CD14-positive monocyte (primary cell): ENCODE measurements at regions not wholly inside any gene's neighbourhood (a gene's known extent, or its start where the extent isn't known, plus 50 kb on each side); places are given as distances from the start of the nearest gene placed in this dataset.

ENCODE experiments used
- DNase-seq, 3 donors: peaks; one replicate each; pipeline ENCODE4 v3.0.0-alpha.2; 2011 to 2022
- H2AFZ ChIP-seq: 2 replicates; pipeline ENCODE4 v1.6.0; 2012; ENCODE audit warnings: mild to moderate bottlenecking, low read depth, low read length, inconsistent platforms; ENCODE audit not compliant: insufficient read depth, poor library complexity, severe bottlenecking
- H3K27ac ChIP-seq, 2 donors: 1 replicate in 1 of 2; 2 replicates in 1 of 2; pipeline ENCODE4 v1.5.1; 2012 to 2013; ENCODE audit warnings: low read length in 2 of 2, control low read depth in 1 of 2, inconsistent platforms in 1 of 2, low read depth in 1 of 2, mild to moderate bottlenecking in 1 of 2
- H3K27me3 ChIP-seq, 2 donors: one replicate each; pipeline versions ENCODE4 v1.6.0 to v1.6.1; 2011 to 2013; ENCODE audit warnings: low read length in 2 of 2; ENCODE audit not compliant: control insufficient read depth in 2 of 2, insufficient read depth in 2 of 2
- H3K36me3 ChIP-seq, 2 donors: replicated peaks in 1 of 2; 1 replicate in 1 of 2; 2 replicates in 1 of 2; pipeline versions ENCODE4 v1.5.1 to v1.6.1; 2012 to 2013; ENCODE audit warnings: low read length in 2 of 2, control low read depth in 1 of 2, inconsistent platforms in 1 of 2, mild to moderate bottlenecking in 1 of 2; ENCODE audit not compliant: insufficient read depth in 2 of 2, control insufficient read depth in 1 of 2
- H3K4me1 ChIP-seq, 2 donors: 1 replicate in 1 of 2; 2 replicates in 1 of 2; pipeline versions ENCODE4 v1.5.1 to v1.6.1; 2012 to 2013; ENCODE audit warnings: low read length in 2 of 2, control low read depth in 1 of 2, inconsistent platforms in 1 of 2, mild to moderate bottlenecking in 1 of 2, moderate library complexity in 1 of 2; ENCODE audit not compliant: insufficient read depth in 2 of 2, control insufficient read depth in 1 of 2
- H3K4me2 ChIP-seq: replicated peaks from 2 replicates; pipeline ENCODE3; 2012; ENCODE audit warnings: low read length, moderate library complexity, mild to moderate bottlenecking; ENCODE audit not compliant: poor library complexity, severe bottlenecking; ENCODE audit errors: extremely low read depth
- H3K4me3 ChIP-seq, 3 experiments: fragments of 200-600 bp in 1 of 3; sonication (generic) in 1 of 3; replicated peaks in 1 of 3; 1 replicate in 2 of 3; 2 replicates in 1 of 3; pipeline ENCODE4 v1.5.1; 2011 to 2013; ENCODE audit warnings: low read length in 3 of 3, mild to moderate bottlenecking in 3 of 3, control low read depth in 2 of 3, low read depth in 2 of 3, inconsistent platforms in 1 of 3, moderate library complexity in 1 of 3
- H3K79me2 ChIP-seq: 2 replicates; pipeline ENCODE4 v1.6.0; 2012; ENCODE audit warnings: mild to moderate bottlenecking, control low read depth, inconsistent platforms, low read length, moderate library complexity; ENCODE audit not compliant: insufficient read depth
- H3K9ac ChIP-seq: 2 replicates; pipeline ENCODE4 v1.6.0; 2017; ENCODE audit warnings: low read length, mild to moderate bottlenecking; ENCODE audit not compliant: insufficient read depth, poor library complexity, severe bottlenecking
- H3K9me3 ChIP-seq, 2 donors: replicated peaks in 1 of 2; 1 replicate in 1 of 2; 2 replicates in 1 of 2; pipeline versions ENCODE4 v1.5.1 to v1.6.1; 2012 to 2013; ENCODE audit warnings: low read length in 2 of 2, control low read depth in 1 of 2; ENCODE audit not compliant: control insufficient read depth in 1 of 2, insufficient read depth in 1 of 2
- H4K20me1 ChIP-seq: 2 replicates; pipeline ENCODE4 v1.6.0; 2012; ENCODE audit warnings: mild to moderate bottlenecking, low read length, control low read depth, moderate library complexity; ENCODE audit not compliant: insufficient read depth
- H3K27ac Mint-ChIP-seq, 7 donors: one replicate each; pipeline ENCODE4 v1.8.0; 2020; ENCODE audit warnings: mild to moderate bottlenecking in 7 of 7, mixed read lengths in 7 of 7, moderate library complexity in 6 of 7, inconsistent platforms in 2 of 7
- H3K27me3 Mint-ChIP-seq, 3 donors: one replicate each; pipeline ENCODE4 v1.8.0; 2021 to 2022; ENCODE audit warnings: low read depth in 3 of 3, mild to moderate bottlenecking in 3 of 3, mixed read lengths in 3 of 3, moderate library complexity in 3 of 3, inconsistent platforms in 1 of 3
- H3K36me3 Mint-ChIP-seq, 2 donors: one replicate each; pipeline ENCODE4 v1.8.0; 2020; ENCODE audit warnings: mixed read lengths in 2 of 2, inconsistent platforms in 1 of 2, mild to moderate bottlenecking in 1 of 2
- H3K4me1 Mint-ChIP-seq: one replicate; pipeline ENCODE4 v1.8.0; 2020; ENCODE audit warnings: mild to moderate bottlenecking, mixed read lengths
- H3K4me3 Mint-ChIP-seq, 2 donors: one replicate each; pipeline ENCODE4 v1.8.0; 2020; ENCODE audit warnings: mild to moderate bottlenecking in 2 of 2, mixed read lengths in 2 of 2, moderate library complexity in 1 of 2
- H3K9me3 Mint-ChIP-seq, 7 donors: one replicate each; pipeline ENCODE4 v1.8.0; 2020 to 2022; ENCODE audit warnings: mixed read lengths in 7 of 7, mild to moderate bottlenecking in 6 of 7, moderate library complexity in 6 of 7, inconsistent platforms in 2 of 7
- WGBS: methylation state at CpG from one replicate; pipeline ENCODE4 v1.1.5; 2013; ENCODE audit warnings: missing lambda C conversion rate; ENCODE audit not compliant: insufficient coverage; 5-methylcytosine and 5-hydroxymethylcytosine counted together
- intact Hi-C, 2 donors: fragments of 100-400 bp; cut with micrococcal nuclease; formaldehyde crosslinking; loops; one replicate each; pipeline versions ENCODE4 v1.15.0 to v1.15.1; 2023
- TF ChIP-seq, protein P1 (sequence below): fragments of 200-600 bp; IDR thresholded peaks from one replicate; pipeline ENCODE4 v1.8.0; 2022; ENCODE audit warnings: antibody characterized with exemption, mild to moderate bottlenecking

DNA sequence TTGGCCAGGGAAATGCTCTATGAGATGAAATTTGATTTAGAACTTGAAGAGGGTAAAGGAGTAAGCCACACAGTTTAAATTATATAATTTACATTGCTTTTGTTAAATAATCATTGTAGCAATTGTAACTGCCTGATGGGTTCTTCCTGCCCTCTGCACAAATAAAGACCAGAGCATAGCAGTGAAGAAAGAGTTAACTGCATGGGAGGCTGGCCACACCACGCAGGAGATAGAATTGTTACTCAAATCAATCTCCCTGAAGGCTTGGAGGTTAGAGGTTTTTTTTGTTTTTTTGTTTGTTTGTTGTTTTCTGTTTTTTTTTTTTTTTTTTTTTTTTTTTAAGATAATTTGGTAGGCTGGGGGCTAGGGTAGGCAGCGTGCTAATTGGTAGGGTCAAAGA lies 467.0 kb upstream of the GOT2 start:
- TF ChIP-seq, protein P1, sequence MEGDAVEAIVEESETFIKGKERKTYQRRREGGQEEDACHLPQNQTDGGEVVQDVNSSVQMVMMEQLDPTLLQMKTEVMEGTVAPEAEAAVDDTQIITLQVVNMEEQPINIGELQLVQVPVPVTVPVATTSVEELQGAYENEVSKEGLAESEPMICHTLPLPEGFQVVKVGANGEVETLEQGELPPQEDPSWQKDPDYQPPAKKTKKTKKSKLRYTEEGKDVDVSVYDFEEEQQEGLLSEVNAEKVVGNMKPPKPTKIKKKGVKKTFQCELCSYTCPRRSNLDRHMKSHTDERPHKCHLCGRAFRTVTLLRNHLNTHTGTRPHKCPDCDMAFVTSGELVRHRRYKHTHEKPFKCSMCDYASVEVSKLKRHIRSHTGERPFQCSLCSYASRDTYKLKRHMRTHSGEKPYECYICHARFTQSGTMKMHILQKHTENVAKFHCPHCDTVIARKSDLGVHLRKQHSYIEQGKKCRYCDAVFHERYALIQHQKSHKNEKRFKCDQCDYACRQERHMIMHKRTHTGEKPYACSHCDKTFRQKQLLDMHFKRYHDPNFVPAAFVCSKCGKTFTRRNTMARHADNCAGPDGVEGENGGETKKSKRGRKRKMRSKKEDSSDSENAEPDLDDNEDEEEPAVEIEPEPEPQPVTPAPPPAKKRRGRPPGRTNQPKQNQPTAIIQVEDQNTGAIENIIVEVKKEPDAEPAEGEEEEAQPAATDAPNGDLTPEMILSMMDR: no peak
- Histone ChIP-seq H2AFZ (no peak overlapping the region), H3K4me3 (no peak overlapping the region), H3K36me3 (no peaks in the 10 kb centered on the region), H4K20me1 (no peaks in the 10 kb centered on the region), H3K9ac (no peak overlapping the region), H3K4me1 (no peaks in the 10 kb centered on the region), H3K4me2 (no peak overlapping the region), H3K79me2 (no peaks in the 10 kb centered on the region), H3K9me3 (no peaks in the 10 kb centered on the region), H3K27ac (no peak overlapping the region), H3K27me3 (no peaks in the 10 kb centered on the region)
- intact Hi-C loops: no loop called here
- no peak overlapping the region for H3K4me3 Mint-ChIP-seq
- no peak for DNase-seq
- H3K36me3 Mint-ChIP-seq: no peaks in the 10 kb centered on the region
- H3K4me1 Mint-ChIP-seq: no peaks in the 10 kb centered on the region
- peaks cover 0 to 5% (median 2%) of the 10 kb centered on the region in 7 donors for H3K9me3 Mint-ChIP-seq
- peaks cover 0 to 2% (median 1%) of the 10 kb centered on the region in 3 donors for H3K27me3 Mint-ChIP-seq
- H3K27ac Mint-ChIP-seq: no peak overlapping the region
- no CpG with 5 or more reads among the region's 2 CpGs for WGBS

DNA sequence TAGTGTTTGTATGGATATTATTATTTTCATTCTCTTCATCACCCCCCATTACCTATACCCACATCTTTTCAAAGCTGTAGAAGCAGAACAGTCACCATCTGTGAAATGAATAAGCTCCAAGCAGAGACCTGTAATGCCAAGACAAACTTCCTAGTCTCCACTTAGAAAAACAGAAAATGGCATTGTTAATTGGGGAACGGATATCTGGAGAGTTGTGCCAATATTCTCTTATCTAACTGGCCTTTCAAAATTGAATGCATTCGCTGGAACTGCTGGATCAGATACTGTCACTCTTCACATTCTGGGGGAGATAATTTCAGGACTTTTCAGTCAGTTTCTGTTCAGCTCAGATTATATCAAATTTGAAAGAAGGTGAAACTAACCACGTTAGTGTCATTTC lies 464.4 kb upstream of the GOT2 start:
- no peak overlapping the region for H3K27ac ChIP-seq
- Mint-ChIP-seq H3K4me1 (no peaks in the 10 kb centered on the region), H3K27ac (no peak overlapping the region), H3K36me3 (no peaks in the 10 kb centered on the region), H3K27me3 (peaks cover 0 to 2% (median 1%) of the 10 kb centered on the region in 3 donors), H3K4me3 (no peak overlapping the region), H3K9me3 (peaks cover 0 to 5% (median 0%) of the 10 kb centered on the region in 7 donors)
- intact Hi-C loops: no loop called here
- no peaks in the 10 kb centered on the region for H3K27me3 ChIP-seq
- no peak for DNase-seq
- H3K4me3 ChIP-seq: no peak overlapping the region
- no peak overlapping the region for H2AFZ ChIP-seq
- no CpG with 5 or more reads among the region's 3 CpGs for WGBS
- no peaks in the 10 kb centered on the region for H3K9me3 ChIP-seq
- H3K9ac ChIP-seq: no peak overlapping the region
- H4K20me1 ChIP-seq: no peaks in the 10 kb centered on the region
- H3K4me1 ChIP-seq: no peaks in the 10 kb centered on the region
- H3K4me2 ChIP-seq: no peak overlapping the region
- H3K36me3 ChIP-seq: no peaks in the 10 kb centered on the region
- TF ChIP-seq, protein P1: no peak
- H3K79me2 ChIP-seq: no peaks in the 10 kb centered on the region
